HG03159 (cell line): ENCODE measurements at regions not wholly inside any gene's neighbourhood (a gene's known extent, or its start where the extent isn't known, plus 50 kb on each side); places are given as distances from the start of the nearest gene placed in this dataset.

Experiments
- ATAC-seq: cut with Tn5 transposase; IDR thresholded peaks from one replicate; pipeline ENCODE4 v1.9.1; 2021; ENCODE audit warnings: mild to moderate bottlenecking, moderate library complexity; ENCODE audit not compliant: unreplicated experiment

DNA sequence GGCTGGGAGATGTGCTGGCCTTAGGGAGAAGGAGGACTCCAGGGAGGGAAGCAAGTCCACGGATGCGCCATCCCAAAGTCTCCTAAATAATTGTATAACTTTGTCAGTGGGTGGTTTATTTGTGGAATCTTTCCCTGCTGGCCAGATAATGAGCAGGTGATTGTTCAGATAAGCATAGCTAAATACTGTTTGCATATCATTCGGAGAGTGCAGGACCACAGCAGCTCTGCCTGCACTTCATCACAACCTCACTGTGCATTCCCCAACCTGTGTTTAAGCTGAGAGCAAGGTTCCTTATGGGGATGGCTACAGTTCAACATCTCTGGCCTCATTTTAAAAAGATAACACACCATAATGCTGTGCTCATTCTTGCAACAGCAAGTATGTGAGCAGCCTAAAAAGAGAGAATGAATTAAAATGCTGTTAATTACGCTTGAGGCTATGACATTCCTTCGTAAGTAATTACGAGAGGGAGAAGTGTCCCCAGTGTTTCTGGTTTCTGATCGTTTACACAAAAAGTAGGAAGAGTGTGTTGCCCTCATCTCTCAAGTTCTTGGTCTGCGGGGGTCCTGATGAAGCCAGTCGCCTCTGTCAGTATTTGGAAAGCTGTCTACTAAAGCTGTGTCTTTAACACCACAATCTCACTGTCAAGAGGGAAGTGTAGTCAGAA, 272.0 kb upstream of the RORA start:
- no peak for ATAC-seq

DNA sequence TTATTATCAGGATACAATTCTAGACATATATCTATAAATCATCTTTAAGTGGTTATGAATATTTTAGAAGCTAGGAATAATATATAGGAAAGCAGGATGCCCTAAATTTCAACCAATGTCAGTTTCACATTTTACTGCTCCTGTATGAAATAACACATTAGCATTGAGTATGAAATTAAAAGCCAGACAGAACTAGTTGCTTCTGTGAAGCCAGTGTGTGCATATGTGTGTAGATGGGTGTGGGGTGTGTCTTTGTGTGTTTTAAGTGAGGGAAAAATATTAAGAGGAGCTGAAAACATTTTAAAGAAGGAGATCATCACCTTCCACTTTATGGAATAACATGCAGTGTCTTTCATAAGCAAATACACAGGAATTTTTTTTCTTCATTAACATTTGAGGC, 271.4 kb upstream of the RORA start:
- ATAC-seq, result no peak

DNA sequence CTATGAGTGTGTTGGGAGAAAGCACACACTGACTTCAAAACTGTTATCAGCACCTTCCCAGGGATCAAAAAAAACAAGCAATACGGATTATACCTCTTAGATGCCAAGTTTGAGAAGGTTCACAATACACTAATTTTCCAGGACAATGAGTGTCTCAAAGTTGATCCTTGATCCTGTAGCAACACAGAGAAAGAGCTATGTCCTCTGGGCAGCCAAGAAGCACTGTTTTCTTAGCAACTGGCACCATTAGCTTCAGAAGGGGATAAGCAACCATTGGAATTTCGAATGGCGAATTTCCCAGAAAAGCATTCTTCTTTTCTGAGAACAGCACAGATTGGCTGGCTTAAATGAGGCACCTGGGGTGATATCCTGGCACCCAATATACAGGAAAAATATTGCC, 270.3 kb upstream of the RORA start:
- ATAC-seq, result no peak

DNA sequence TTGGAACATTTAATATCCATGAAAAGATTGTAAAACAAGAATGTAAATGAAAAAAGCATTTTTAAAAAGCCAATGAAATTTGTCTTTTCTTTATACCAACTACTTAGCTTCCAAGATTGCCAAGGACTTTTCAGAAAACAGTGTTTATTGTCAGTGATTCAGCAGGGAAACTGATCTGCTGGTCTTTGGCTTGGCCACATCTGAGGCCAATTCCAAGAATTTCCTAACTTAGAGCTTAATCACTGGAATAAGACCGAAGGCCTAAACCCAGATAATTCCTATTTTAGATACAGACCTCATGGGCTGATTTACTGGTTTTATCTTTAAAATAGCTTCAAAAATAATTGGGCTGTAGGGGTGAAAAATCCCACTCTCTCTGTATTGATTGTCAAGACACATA, 260.5 kb upstream of the RORA start:
- ATAC-seq, result no peak

DNA sequence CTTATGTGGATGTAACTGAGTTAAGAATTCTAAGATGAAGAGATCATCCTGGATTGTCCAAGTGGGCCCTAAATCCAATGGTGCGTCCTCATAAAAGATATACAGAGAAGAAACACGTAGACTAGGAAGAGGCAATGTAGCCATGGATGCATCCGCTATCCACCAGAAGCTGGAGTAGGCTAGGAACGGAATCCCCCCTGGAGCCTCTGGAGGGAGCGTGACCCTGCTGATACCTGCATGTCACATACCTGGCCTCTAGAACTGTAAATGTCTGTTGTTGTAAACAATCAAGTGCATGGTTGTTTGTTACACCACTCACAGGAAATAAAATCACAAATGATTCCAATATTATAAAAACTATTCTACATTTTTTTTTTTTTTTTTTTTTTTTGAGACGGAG, 254.5 kb upstream of the RORA start:
- ATAC-seq, result no peak

DNA sequence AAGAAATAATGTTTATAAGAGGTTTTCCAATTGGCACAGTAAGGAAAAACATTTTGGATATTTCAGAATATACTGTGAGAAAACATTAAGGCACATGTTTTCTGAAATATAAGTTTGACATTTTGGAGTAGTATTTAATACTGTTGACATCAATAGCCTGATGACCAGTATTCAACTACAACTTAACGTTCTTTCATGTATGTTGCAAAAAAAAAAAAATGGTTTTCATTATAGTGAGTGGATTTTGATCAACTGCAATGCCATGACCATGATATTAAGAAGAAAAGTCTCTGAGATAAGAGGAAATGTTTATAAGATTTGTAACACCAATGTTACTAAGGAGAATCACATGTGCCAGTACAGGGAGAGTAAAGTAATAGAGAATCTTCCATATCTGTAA, 252.8 kb upstream of the RORA start:
- ATAC-seq, result no peak

DNA sequence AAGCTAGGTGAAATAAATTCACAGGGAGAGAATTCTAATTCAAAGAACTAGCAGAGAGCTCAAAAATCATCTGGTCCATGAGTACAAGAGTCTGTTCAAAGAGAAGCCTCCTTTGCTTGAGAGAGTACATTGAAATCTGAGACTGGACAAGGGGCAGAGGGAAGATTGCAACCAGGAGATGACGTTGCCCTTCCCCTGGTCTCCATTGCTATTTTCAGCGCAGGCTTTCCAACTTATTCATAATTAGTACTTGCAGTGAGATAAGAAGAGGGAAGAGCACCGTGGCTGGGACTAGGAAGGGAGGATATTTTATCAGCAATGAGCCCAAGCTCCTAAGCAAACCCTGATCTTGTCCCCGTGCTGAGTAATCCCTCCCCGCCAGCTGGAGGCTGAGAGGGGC, 251.8 kb upstream of the RORA start:
- ATAC-seq, result no peak

DNA sequence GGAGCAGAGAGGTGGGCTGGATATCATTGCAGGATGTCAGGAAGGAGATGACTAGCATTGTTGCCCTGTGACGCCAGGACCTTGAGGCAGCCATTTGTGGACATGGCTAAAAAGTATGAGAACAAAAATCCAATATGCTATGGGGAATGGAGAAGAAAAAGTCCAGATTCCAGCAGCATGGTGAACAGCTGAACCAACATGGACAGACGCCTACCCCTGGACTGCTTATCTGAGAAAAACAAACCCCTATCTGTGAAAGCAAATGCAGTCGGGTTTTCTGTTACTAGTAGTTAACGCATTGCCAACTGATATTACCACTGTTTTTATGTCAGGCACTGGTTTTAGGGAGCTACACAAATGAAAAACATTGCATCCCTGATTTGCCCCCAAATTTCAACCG, 251.2 kb upstream of the RORA start:
- no peak for ATAC-seq

DNA sequence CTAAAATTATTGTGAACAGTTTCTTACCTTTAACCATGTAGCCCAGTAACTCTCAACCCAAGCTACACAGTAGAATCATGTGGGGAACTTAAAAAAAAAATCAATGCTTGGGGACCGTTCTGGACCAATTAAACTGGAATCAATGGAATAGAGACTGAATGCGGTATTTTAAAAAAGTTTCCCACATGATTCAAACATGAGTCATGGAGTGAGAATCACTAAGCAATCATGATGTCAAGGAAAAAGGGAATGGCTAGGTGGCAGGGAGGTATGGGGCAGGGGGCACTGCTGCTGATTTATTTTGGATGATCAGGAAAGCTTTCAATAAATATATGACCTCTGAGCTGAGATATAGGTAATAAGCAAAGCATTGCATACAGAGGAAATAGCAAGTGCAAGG, 250.5 kb upstream of the RORA start:
- no peak for ATAC-seq

DNA sequence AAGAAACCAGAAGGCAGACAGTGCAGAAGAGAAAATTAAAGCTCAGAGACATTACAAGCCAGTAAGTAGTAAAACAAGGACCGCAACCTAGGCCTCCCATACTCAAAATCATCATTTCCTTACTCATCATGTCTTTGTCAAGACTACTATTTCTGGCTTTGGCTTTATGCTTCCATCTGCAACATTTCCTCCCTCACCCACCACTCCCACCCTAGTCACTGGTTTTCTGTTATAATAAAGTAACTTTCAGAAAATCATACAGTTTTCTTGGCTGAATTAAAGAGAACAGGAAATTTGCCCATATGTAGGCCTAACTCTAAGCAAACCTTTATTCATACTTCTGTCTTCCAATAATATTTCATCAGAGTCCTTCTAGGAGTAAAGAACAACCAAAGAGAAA, 247.6 kb upstream of the RORA start:
- no peak for ATAC-seq

DNA sequence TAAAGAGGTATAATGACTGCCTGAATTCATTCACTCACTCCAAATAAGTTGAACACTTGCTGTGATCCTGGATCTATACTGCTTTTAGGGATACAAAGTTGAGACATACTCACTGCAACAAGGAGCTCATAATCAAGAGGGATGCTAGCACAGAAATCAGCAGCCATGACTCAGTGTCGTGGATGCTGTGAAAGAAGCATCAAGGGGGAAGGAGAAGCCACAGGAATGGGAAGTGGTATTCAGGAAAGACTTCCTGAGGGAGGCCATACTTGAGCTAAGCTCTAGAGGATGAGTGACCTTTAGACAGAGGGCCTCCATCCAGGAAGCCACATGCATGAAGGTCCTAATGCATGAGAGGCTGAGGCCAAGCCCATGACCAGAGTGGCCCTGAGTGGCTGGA, 245.7 kb upstream of the RORA start:
- no peak for ATAC-seq

DNA sequence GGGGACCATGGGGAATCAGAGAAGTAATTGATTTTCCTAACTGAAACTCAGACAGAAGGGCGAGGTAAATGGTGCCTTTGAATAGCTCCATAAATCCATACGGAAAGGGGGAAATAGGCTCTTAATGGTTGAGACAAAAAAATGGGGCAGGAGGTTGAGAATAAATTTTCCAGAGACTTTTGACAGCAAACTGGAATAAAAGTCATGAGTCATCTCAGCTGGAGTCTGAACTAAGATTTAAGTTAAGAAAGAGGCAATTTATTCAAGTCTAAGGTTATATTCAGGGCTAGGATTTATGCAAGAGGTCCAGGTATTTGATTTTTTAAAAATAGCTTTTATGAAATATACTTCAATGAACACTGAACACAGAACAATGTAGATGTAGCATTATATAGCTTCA, 238.7 kb upstream of the RORA start:
- ATAC-seq, result no peak

DNA sequence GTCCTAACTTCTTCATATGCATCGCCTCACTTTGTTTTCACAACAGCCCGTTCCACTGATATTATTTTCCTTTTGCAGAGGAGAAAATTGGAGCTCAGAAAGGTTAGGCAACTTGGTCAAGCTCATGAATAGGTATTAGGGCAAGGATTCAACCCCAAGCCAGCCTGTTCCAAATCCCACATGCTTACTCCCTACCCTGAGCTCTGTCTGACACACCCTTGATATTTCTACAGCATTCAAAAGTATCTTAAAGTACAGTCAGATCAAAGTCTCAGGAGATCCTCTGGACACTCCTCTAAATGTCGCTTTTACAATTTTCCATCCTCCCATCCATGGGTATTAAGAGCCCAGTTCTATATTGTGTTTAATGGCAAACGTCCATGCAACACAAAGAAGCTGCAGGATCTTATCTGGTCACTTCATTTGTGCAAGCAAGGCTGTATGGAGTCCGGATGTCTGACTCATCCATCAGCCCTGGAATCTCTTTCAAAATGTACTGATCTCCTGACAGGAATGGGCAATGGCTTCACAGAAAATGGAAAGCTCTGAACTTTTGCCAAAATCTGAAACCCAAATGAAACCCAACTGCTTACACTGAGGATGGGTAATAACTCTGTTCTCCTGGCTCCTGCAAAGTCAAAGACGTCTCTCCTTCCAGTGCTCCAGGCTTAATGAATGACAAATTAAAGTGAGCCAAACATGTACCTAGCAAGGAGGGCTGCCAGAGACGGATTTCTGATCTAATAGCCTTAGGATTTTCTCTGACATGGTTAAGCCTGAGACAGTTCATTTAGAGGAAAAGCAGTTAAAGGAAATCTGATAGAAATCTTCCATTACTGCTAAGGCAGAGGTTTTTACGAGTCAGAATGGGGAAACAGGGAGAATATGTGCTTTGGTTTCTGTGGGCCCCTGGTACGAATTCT, 230.9 kb upstream of the RORA start:
- no peak for ATAC-seq

DNA sequence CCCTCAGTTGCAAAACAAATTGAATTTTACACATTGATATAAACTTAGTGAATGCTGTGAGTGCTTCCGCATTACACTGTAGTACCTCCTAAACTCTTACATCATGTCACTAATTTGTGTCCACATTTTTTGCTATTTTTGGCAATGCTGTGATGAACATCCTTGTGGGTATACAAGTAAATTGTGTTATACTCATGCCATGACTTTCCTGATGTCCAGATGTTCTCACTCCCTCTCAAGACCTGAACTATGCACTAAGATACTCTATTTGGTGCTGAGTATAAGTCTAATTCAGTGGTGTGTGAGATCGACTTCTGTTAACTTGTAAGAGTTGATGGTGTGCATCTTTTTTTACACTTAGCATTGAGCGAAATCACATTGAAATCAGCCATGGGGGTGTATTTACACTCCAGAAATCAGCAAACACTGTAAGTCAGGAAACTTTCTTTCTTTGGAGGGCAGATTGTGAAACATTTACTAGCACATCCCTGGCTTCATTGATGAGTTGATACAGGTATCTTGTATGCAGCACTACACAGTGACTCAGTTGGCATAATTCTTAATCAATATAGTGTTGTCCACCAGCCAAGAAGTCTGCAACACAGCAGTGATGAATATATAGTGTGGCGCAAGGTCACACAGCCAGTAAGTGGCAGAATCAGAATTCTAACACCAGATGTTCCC, 228.1 kb upstream of the RORA start:
- ATAC-seq, result no peak

DNA sequence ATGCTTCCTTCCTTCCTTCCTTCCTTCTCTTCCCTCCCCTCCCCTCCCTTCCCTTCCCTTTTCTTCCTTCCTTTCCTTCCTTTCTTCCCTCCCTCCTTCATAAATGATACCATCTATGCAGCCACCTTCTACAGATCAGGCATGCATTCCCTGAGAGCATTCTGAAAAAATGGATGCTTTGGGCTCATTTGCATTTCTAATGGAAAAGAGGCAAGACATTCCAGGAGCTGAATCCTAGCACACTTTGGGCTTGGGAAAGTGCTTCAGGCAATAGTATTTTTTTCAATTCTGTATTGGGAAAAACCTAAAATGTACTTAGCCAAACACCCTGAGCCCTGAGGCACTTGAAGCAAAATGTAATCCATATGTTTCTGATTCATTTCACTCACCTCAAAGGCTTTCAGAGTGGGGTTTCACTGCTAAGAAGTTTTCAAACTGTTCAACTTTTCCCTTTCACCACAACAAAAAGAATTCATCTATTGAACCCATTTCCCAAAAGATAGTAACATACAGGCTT, 220.1 kb upstream of the RORA start:
- no peak for ATAC-seq

DNA sequence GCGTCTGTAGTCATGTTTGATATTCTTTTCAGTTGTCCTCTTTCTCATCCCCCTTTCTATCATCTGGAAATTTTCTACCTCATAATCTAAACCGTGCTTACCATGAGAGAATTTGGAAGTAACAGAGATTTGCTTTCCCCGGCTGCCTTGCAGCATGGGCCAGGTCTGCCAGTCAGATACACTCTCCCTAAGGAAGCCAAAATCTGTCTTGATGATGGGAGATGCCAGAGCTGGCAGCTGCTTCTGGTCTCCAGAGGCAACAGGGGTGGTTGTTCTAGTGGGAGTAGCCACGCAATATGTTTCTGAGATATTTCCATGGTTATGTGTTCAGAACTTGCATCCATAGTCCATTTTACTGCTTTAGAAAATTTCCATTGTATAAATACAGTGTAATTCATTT, 218.9 kb upstream of the RORA start:
- ATAC-seq, result no peak

DNA sequence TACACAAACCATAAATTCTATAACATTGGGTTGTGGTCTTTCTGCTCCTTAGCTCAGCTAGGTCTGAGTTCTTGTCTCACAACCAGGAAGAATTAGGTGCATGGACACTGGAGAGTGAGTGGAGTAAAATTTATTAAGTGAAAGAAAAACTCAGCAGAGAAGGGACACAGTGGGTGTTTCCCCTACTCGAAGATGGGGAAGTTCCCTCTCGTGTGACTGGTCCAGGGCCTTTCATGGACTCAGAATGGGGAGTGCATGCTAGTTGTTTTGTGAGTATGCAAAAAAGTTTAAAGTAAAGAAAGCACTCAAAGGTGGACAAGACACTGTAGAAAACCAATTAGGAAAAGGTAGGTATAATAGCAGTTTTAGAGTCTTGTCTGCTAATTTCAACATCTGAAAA, 215.5 kb upstream of the RORA start:
- no peak for ATAC-seq

DNA sequence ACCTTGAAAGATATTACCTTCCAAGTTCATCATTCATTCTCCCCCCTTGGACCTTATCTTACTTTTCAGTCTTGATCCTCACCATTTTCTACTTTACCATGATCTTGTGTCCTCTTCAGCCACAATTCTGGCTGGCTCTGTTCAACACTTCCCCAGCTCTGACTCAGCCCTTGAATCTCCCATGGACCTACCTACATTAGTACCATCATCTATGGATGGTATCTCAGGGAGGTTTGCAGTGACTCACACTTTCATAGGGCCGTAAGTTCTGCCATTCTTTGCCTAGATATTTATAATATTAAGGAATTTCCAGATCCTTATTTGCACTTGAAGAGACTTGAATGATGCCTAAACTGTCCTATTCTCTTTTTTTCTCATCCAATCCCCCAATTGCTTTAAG, 213.7 kb upstream of the RORA start:
- ATAC-seq, result no peak

DNA sequence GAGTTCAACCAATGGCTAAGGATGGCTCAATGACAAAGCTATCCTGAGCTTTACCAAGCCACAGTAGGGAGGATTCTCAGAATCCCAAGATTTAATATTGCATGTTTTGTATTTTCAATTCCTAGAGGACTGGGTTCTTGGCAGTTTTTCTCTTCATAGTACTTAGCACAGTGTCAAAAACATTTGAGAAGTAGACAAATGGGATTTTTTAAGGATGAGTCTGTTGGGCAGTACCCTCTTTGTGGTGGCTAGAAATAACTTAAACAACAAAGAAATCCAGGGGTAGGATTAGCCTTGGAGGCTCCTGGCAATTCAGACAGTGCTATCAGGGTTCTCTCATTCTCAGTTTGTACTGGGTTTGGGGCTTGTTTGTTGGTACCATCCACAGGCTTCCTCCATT, 212.8 kb upstream of the RORA start:
- ATAC-seq, result no peak

DNA sequence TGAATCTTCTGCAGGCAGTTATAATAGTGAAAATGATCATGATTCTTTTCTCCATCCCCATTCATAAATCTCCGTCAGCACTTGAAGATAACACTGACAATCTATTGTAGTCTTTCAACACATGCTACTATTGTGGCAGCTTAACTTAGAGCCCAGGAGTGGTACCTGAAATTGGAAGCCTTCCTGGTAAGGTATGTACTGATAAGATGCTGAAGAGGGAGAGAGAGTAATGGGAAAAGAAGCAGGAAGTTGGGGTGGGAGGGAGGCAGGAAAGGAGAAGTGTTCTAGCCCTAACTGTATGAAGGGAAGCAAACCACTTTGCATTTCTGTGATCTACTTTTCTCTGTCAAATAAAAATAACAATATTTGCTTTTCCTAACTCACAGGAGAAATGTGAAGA, 197.4 kb upstream of the RORA start:
- ATAC-seq, result no peak

DNA sequence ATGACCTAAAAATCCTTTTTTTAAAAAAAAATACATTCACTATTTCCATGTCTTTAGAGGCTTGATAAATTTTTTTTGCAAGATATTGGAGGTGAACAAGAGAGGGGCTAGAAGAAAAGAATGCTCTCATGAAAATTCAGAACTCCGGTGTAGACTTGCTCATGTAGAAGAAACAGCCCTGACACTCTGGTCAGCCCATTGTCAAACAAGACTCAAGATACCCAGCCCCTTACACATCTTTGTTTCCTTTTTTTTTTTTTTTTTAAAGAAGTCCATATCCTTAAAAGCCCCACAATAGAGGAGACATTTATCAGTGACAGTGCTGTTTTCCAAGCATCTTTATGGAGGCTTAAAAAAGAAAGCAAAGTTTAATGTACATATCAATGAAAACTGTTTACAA, 196.8 kb upstream of the RORA start:
- ATAC-seq, result no peak

DNA sequence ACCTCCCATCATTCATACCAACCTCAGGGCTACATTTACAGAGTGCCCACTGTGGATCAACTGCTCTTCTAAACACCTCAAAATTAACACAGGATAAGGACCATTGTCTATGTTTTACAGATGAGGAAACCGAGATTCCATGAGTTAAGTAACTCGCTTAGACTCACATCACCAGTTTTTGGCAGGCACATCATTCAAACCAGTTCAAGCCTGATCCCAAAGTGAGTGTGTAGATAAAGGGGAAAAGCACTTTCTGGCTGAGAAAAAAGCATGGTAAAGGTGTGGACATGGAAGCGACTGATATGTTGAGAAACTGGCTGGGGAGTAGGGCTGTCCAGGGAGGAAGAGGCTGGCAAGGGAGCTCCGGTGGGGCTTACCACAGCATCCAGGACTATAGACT, 193.7 kb upstream of the RORA start:
- no peak for ATAC-seq
